Prostate gland (tissue), 2 donors: ENCODE measurements at regions not wholly inside any gene's neighbourhood (a gene's known extent, or its start where the extent isn't known, plus 50 kb on each side); places are given as distances from the start of the nearest gene placed in this dataset.

Source experiments
- DNase-seq: peaks from one replicate; pipeline ENCODE4 v3.0.0-alpha.2; 2019; ENCODE audit warnings: low spot score
- H3K27ac ChIP-seq, 2 donors: fragments of 200-600 bp; sonication (generic); 2 replicates each; pipeline ENCODE4 v1.5.1; 2017 to 2019
- H3K27me3 ChIP-seq: fragments of 200-600 bp; sonication (generic); replicated peaks from 2 replicates; pipeline ENCODE4 v1.5.1; 2019; ENCODE audit not compliant: insufficient read depth
- H3K36me3 ChIP-seq, 2 donors: fragments of 200-600 bp; sonication (generic); 1 replicate in 1 of 2; 2 replicates in 1 of 2; pipeline versions ENCODE4 v1.5.1 to v1.8.1; 2017 to 2019
- H3K4me1 ChIP-seq: fragments of 200-600 bp; sonication (generic); replicated peaks from 2 replicates; pipeline ENCODE4 v1.5.1; 2019
- H3K4me3 ChIP-seq, 2 donors: fragments of 200-600 bp; sonication (generic); 2 replicates each; pipeline ENCODE4 v1.5.1; 2017 to 2019
- H3K9me3 ChIP-seq: fragments of 200-600 bp; sonication (generic); 2 replicates; pipeline ENCODE4 v1.5.1; 2017
- POLR2A ChIP-seq: fragments of 450-650 bp; IDR thresholded peaks from one replicate; pipeline ENCODE4 v1.6.1; 2016; ENCODE audit warnings: antibody characterized with exemption, mild to moderate bottlenecking
- POLR2AphosphoS5 ChIP-seq: sonication (generic); formaldehyde crosslinking; IDR thresholded peaks from one replicate; pipeline ENCODE4 v1.6.1; 2017; ENCODE audit warnings: antibody characterized with exemption
- WGBS: methylation state at CpG from one replicate; pipeline ENCODE4 v1.1.5; 2018; 5-methylcytosine and 5-hydroxymethylcytosine counted together
- intact Hi-C: fragments of 100-400 bp; cut with DNase I; formaldehyde crosslinking; loops from one replicate; pipeline ENCODE4 v1.14.2; 2022
- TF ChIP-seq, protein P1 (sequence below), 4 experiments: fragments of 200-600 bp in 2 of 4; fragments of 450-650 bp in 2 of 4; sonication (generic) in 2 of 4; IDR thresholded peaks; 1 replicate in 3 of 4; 2 replicates in 1 of 4; pipeline ENCODE4 v1.5.1; 2016 to 2019; ENCODE audit warnings: antibody characterized with exemption in 4 of 4, mild to moderate bottlenecking in 2 of 4, moderate library complexity in 2 of 4

GRCh38 chr4:18572481-18572880 is 550.9 kb upstream of the LCORL start:
- H3K4me1 ChIP-seq = no peaks in the 10 kb centered on the region
- H3K27me3 ChIP-seq = no peaks in the 10 kb centered on the region
- no peak overlapping the region for H3K4me3 ChIP-seq
- DNase-seq = no peak
- TF ChIP-seq POLR2A (no peak), POLR2AphosphoS5 (no peak)
- TF ChIP-seq, protein P1, sequence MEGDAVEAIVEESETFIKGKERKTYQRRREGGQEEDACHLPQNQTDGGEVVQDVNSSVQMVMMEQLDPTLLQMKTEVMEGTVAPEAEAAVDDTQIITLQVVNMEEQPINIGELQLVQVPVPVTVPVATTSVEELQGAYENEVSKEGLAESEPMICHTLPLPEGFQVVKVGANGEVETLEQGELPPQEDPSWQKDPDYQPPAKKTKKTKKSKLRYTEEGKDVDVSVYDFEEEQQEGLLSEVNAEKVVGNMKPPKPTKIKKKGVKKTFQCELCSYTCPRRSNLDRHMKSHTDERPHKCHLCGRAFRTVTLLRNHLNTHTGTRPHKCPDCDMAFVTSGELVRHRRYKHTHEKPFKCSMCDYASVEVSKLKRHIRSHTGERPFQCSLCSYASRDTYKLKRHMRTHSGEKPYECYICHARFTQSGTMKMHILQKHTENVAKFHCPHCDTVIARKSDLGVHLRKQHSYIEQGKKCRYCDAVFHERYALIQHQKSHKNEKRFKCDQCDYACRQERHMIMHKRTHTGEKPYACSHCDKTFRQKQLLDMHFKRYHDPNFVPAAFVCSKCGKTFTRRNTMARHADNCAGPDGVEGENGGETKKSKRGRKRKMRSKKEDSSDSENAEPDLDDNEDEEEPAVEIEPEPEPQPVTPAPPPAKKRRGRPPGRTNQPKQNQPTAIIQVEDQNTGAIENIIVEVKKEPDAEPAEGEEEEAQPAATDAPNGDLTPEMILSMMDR (IDR thresholded peaks at IDR 0.05) = no peak
- H3K36me3 ChIP-seq = no peaks in the 10 kb centered on the region
- 62% methylated on average over 1 of the region's 1 CpG for WGBS
- H3K9me3 ChIP-seq = no peaks in the 10 kb centered on the region
- no peak overlapping the region for H3K27ac ChIP-seq
- intact Hi-C loops = no loop called here

DNA sequence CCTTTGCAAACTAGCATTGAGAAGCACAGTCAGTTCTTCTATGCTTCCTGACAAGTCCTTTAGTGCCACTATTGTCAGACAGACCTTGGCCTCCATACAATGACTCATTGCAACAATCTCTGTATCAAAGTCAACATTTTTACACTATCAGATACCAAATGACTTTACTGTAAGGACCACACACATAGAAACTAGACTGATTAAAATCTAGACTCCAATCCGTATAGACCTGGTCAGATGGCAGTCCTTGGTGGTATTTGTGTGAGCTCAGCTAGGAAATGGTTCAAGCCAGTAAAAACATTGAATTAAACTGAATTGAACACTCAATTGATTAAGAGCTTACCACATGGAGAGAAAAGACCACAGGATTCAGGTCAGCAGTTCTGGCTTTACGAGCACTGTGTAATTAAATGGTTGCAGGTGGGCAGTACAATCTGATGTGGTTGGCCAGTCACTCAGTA is 549.8 kb upstream of the LCORL start:
- intact Hi-C loops = no loop called here
- Histone ChIP-seq H3K36me3 (no peaks in the 10 kb centered on the region), H3K27me3 (no peaks in the 10 kb centered on the region), H3K27ac (no peak overlapping the region), H3K4me3 (no peak overlapping the region), H3K9me3 (no peaks in the 10 kb centered on the region), H3K4me1 (no peaks in the 10 kb centered on the region)
- WGBS = 20% methylated on average over 1 of the region's 2 CpGs
- no peak for DNase-seq
- TF ChIP-seq POLR2AphosphoS5 = no peak
- TF ChIP-seq POLR2A = no peak
- TF ChIP-seq, protein P1 (IDR thresholded peaks at IDR 0.05) = no peak

DNA sequence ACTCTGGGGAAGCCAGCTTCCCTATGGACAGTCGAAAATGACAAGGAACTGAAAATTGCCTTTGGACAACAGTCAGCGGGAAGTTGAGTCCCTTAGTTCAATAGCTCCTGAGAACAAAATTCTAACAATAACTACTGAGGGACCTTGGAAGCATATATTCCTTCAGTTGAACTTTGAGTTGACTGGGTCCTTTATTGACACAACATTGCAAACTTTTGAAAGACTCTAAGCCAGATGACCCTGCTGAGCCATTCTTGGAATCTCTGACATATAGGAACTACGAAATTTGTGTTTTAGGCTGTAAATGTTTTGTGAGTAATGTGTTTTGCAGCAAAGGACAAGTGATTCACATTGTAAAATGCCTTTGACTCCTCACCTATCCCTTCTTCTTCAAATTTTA is 548.8 kb upstream of the LCORL start:
- no peaks in the 10 kb centered on the region for H3K9me3 ChIP-seq
- H3K36me3 ChIP-seq = no peaks in the 10 kb centered on the region
- TF ChIP-seq POLR2A = no peak
- H3K4me3 ChIP-seq = no peak overlapping the region
- no peaks in the 10 kb centered on the region for H3K27me3 ChIP-seq
- no peaks in the 10 kb centered on the region for H3K4me1 ChIP-seq
- WGBS = 58% methylated on average over 3 of the region's 3 CpGs
- no peak overlapping the region for H3K27ac ChIP-seq
- intact Hi-C loops = no loop called here
- DNase-seq = no peak

DNA sequence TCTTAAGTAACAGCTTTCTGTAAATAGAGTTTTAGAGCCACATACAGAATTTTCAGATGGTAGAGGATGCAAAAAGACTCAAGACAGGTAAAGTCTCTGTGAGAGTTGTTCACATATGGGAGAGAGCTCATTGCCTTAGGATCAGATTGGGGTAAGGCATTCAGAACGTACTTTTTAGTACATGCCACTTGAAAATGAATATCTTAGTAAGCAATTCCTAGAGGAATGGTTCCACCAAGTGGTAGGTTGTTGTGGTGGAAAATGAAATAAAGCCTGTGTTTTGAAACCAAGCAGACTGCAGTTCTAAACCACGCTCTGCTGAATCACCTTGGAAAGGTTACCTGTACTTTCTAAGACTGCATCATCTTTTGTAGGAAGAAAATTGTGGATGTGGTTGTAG is 547.0 kb upstream of the LCORL start:
- intact Hi-C loops = no loop called here
- WGBS = 39% methylated on average over 2 of the region's 2 CpGs
- no peaks in the 10 kb centered on the region for H3K27me3 ChIP-seq
- H3K27ac ChIP-seq = no peak overlapping the region
- TF ChIP-seq POLR2A = no peak
- TF ChIP-seq, protein P1 (IDR thresholded peaks at IDR 0.05) = no peak
- H3K36me3 ChIP-seq = no peaks in the 10 kb centered on the region
- no peak for DNase-seq
- H3K4me3 ChIP-seq = no peak overlapping the region
- H3K4me1 ChIP-seq = no peaks in the 10 kb centered on the region
- no peaks in the 10 kb centered on the region for H3K9me3 ChIP-seq

GRCh38 chr4:18566970-18567799 is 545.6 kb upstream of the LCORL start:
- Histone ChIP-seq H3K27ac (no peak overlapping the region), H3K9me3 (no peaks in the 10 kb centered on the region), H3K36me3 (no peaks in the 10 kb centered on the region), H3K4me3 (no peak overlapping the region), H3K27me3 (no peaks in the 10 kb centered on the region), H3K4me1 (no peaks in the 10 kb centered on the region)
- TF ChIP-seq POLR2A (no peak), POLR2AphosphoS5 (no peak)
- TF ChIP-seq, protein P1 (IDR thresholded peaks at IDR 0.05) = no peak
- DNase-seq = no peak
- WGBS = 72% methylated on average over 9 of the region's 9 CpGs
- intact Hi-C loops = no loop called here
